ENCODE measurements at regions not wholly inside any gene's neighbourhood (a gene's known extent, or its start where the extent isn't known, plus 50 kb on each side); places are given as distances from the start of the nearest gene placed in this dataset.

DNA sequence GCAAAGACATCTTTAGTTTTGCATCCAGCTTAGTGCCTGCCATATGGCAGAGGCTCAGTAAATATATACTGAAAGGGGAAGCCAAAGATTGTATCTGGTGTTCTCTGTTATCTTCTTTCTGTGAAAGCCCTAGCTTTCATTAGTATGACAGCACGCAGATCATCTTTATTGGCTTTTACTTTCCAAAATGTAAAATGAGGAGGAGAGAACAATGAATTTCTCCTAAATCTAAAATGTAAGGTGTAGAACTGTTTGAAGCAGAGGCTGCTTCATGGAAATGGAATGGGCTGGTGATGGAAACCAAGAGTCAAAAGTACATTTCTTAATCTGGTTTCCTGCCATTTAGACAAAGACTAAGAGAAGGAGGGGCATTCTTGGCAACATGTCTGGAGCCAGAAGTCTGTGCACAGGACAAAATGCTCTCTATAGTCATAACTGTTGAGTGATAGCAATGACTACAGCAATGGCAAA, 1029.9 kb upstream of the PIK3C3 start:
- DNase-seq (ENCODE audit: low read depth, low spot score) = no peak
- no peak overlapping the region for H3K9ac ChIP-seq (ENCODE audit: insufficient read length, low read depth)
- H3K36me3 ChIP-seq (ENCODE audit: insufficient read depth, insufficient read length, low read length) = no peaks in the 10 kb centered on the region
- H3K4me1 ChIP-seq (ENCODE audit: insufficient read depth, insufficient read length) = no peaks in the 10 kb centered on the region
- no peaks in the 10 kb centered on the region for H3K27me3 ChIP-seq (ENCODE audit: insufficient read depth, insufficient read length)
- no peaks in the 10 kb centered on the region for H3K9me3 ChIP-seq (ENCODE audit: insufficient read depth, low read length)
- TF ChIP-seq YY1 (IDR thresholded peaks at IDR 0.05; ENCODE audit: insufficient read depth, insufficient read length) (no peak), ZNF274 (IDR thresholded peaks at IDR 0.05; ENCODE audit: low read depth, low read length) (no peak), SUZ12 (IDR thresholded peaks at IDR 0.05; ENCODE audit: extremely low read depth, insufficient read depth, insufficient read length) (no peak)
- no peak overlapping the region for H3K4me3 ChIP-seq (ENCODE audit: insufficient read length, low read depth)

DNA sequence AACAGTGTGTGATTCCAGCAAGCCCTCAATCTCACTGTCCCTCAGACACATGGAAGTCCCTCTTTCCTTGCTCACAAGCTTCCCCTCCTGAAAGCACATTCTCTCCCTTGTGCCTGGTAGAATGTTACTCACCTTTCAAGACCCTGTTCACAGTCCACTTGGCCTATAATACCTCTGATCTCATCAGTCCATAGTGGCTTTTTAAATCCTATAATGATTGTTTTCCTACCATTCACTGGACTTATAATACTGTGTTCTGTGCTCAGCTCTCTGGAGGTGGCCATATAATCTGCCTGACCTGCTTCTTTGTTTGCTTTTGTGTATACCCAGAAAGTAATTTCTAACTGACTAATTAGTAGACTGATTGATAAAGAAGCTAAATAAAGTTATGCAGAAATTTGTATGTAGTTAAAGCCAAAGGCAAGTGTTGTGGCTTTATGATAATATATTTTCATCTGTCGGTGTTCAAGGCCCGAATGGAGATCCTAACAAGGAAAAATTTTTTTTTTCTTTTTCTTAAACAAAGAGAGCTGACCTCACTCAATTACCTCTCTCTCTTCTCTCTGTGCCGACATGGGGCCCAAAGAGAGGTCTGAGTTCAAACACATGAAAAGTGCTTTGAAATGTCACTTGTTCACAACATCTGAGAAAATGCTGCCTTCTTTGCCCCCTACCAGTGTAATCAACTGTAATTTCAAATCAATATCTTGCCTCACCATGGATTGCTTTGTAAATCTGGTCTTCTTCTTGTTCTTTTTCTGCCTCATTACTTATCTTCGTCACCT, 1033.0 kb upstream of the PIK3C3 start:
- DNase-seq (ENCODE audit: low read depth, low spot score) = no peak

DNA sequence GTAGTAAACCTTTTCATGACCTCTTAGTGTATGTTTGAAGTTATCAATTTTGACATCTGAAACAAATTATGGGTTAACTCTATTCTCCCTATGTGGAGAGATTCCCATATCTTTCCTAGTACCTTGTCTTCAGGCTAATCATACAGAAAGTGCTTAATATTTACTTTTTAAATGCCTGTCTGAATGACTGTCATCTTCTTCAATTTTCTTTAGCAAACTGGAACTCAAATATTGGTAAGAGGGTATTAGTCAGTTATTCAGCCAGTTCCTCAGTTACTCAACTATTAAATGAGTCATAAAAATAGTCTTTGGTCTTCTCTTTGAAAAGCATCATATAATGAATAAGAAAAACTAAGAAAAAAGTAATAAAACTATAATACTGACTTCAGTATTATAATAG, 1038.0 kb upstream of the PIK3C3 start:
- DNase-seq (ENCODE audit: low read depth, low spot score) = no peak
- no peak overlapping the region for H3K9ac ChIP-seq (ENCODE audit: insufficient read length, low read depth)
- H3K36me3 ChIP-seq (ENCODE audit: insufficient read depth, insufficient read length, low read length) = no peaks in the 10 kb centered on the region
- H3K4me3 ChIP-seq (ENCODE audit: insufficient read length, low read depth) = no peak overlapping the region
- H3K27me3 ChIP-seq (ENCODE audit: insufficient read depth, insufficient read length) = no peaks in the 10 kb centered on the region
- no peak for TF ChIP-seq ZNF274 (IDR thresholded peaks at IDR 0.05; ENCODE audit: low read depth, low read length)
- no peak for TF ChIP-seq SUZ12 (IDR thresholded peaks at IDR 0.05; ENCODE audit: extremely low read depth, insufficient read depth, insufficient read length)
- TF ChIP-seq YY1 (IDR thresholded peaks at IDR 0.05; ENCODE audit: insufficient read depth, insufficient read length) = no peak
- H3K4me1 ChIP-seq (ENCODE audit: insufficient read depth, insufficient read length) = no peaks in the 10 kb centered on the region
- no peaks in the 10 kb centered on the region for H3K9me3 ChIP-seq (ENCODE audit: insufficient read depth, low read length)

More for the DNA sequence above, 1033.0 kb upstream of the PIK3C3 start:
- Histone ChIP-seq H3K9me3 (ENCODE audit: insufficient read depth, low read length) (no peaks in the 10 kb centered on the region), H3K27me3 (ENCODE audit: insufficient read depth, insufficient read length) (no peaks in the 10 kb centered on the region), H3K4me3 (ENCODE audit: insufficient read length, low read depth) (no peak overlapping the region), H3K4me1 (ENCODE audit: insufficient read depth, insufficient read length) (no peaks in the 10 kb centered on the region), H3K36me3 (ENCODE audit: insufficient read depth, insufficient read length, low read length) (no peaks in the 10 kb centered on the region), H3K9ac (ENCODE audit: insufficient read length, low read depth) (no peak overlapping the region)
- TF ChIP-seq YY1 (IDR thresholded peaks at IDR 0.05; ENCODE audit: insufficient read depth, insufficient read length) (no peak), SUZ12 (IDR thresholded peaks at IDR 0.05; ENCODE audit: extremely low read depth, insufficient read depth, insufficient read length) (no peak), ZNF274 (IDR thresholded peaks at IDR 0.05; ENCODE audit: low read depth, low read length) (no peak)

DNA sequence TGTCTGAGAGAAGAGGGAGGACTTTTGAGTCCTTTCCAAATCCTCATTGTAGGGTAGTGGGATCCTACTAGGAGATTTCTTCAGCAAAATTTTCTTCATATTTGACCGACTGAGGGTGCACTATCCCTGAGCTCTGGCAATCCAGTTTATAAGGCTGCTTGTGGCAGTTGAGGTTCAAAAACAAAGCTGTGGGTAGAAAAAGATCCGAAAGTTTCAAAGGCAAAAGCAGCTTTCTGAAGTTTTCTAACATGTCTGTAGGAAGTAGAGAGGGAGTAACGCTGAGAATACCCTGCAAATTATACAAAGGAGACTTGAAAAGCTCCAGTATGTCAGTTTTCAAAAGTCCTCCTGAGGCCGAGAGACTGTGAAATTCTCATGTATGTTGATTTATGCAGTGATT, 1039.3 kb upstream of the PIK3C3 start:
- Histone ChIP-seq H3K9ac (ENCODE audit: insufficient read length, low read depth) (no peak overlapping the region), H3K4me3 (ENCODE audit: insufficient read length, low read depth) (no peak overlapping the region), H3K9me3 (ENCODE audit: insufficient read depth, low read length) (no peaks in the 10 kb centered on the region), H3K27me3 (ENCODE audit: insufficient read depth, insufficient read length) (no peaks in the 10 kb centered on the region), H3K4me1 (ENCODE audit: insufficient read depth, insufficient read length) (no peaks in the 10 kb centered on the region), H3K36me3 (ENCODE audit: insufficient read depth, insufficient read length, low read length) (no peaks in the 10 kb centered on the region)
- DNase-seq (ENCODE audit: low read depth, low spot score) = no peak
- no peak for TF ChIP-seq YY1 (IDR thresholded peaks at IDR 0.05; ENCODE audit: insufficient read depth, insufficient read length)
- no peak for TF ChIP-seq ZNF274 (IDR thresholded peaks at IDR 0.05; ENCODE audit: low read depth, low read length)
- TF ChIP-seq SUZ12 (IDR thresholded peaks at IDR 0.05; ENCODE audit: extremely low read depth, insufficient read depth, insufficient read length) = no peak

DNA sequence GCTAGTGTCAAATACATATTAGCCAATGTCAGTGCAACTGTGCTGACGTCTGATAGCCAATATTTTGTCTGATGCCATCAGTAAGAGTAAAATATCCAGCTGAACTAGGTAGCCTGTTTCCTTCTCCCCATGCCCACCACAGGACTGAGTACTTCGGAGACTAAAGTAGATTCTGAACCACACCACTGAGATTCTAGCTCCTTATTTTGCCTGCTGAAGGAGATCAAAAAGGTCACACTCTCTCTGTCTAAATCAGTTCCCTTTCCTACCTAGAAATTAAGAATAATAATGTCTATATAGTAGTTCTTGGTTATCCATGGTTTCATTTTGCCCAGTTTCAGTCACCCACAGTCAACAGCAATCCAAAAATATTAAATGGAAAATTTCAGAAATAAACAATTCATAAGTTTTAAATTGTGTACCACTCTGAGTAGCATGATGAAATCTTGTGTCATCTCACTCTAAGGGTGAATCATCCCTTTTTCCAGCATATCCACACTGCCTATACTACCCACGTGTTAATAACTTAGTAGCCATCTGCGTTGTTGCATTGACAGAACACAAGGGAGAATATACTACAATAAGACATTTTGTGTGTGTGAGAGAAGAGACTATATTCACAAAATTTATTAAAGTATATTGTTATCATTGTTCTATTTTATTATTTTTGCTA, 1043.3 kb upstream of the PIK3C3 start:
- no peak overlapping the region for H3K4me3 ChIP-seq (ENCODE audit: insufficient read length, low read depth)
- H3K36me3 ChIP-seq (ENCODE audit: insufficient read depth, insufficient read length, low read length) = no peaks in the 10 kb centered on the region
- H3K9me3 ChIP-seq (ENCODE audit: insufficient read depth, low read length) = no peaks in the 10 kb centered on the region
- no peaks in the 10 kb centered on the region for H3K27me3 ChIP-seq (ENCODE audit: insufficient read depth, insufficient read length)
- no peak for DNase-seq (ENCODE audit: low read depth, low spot score)
- no peak for TF ChIP-seq ZNF274 (IDR thresholded peaks at IDR 0.05; ENCODE audit: low read depth, low read length)
- TF ChIP-seq YY1 (IDR thresholded peaks at IDR 0.05; ENCODE audit: insufficient read depth, insufficient read length) = no peak
- TF ChIP-seq SUZ12 (IDR thresholded peaks at IDR 0.05; ENCODE audit: extremely low read depth, insufficient read depth, insufficient read length) = no peak
- no peaks in the 10 kb centered on the region for H3K4me1 ChIP-seq (ENCODE audit: insufficient read depth, insufficient read length)
- H3K9ac ChIP-seq (ENCODE audit: insufficient read length, low read depth) = no peak overlapping the region

DNA sequence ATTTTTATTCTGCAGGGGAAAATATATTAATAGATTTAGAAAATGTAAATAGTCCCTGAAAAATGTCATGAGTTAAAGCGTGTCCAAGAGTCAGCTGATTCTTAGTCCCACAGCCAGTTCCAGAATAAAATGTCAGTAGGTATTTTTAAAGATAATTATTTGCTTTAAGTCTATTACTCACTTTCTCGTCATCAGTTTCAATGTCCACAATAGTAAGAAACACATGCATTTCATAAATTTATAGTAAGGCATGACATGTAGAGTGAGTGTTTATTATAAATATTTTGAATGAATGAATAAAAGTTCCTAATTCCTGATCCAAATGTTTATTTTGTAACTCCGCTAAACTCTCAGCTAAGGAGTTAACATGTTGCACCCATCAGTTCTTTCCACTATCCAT, 1044.0 kb upstream of the PIK3C3 start:
- Histone ChIP-seq H3K27me3 (ENCODE audit: insufficient read depth, insufficient read length) (no peaks in the 10 kb centered on the region), H3K36me3 (ENCODE audit: insufficient read depth, insufficient read length, low read length) (no peaks in the 10 kb centered on the region), H3K4me1 (ENCODE audit: insufficient read depth, insufficient read length) (no peaks in the 10 kb centered on the region), H3K9ac (ENCODE audit: insufficient read length, low read depth) (no peak overlapping the region), H3K4me3 (ENCODE audit: insufficient read length, low read depth) (no peak overlapping the region), H3K9me3 (ENCODE audit: insufficient read depth, low read length) (no peaks in the 10 kb centered on the region)
- TF ChIP-seq ZNF274 (IDR thresholded peaks at IDR 0.05; ENCODE audit: low read depth, low read length) (no peak), SUZ12 (IDR thresholded peaks at IDR 0.05; ENCODE audit: extremely low read depth, insufficient read depth, insufficient read length) (no peak), YY1 (IDR thresholded peaks at IDR 0.05; ENCODE audit: insufficient read depth, insufficient read length) (no peak)
- no peak for DNase-seq (ENCODE audit: low read depth, low spot score)

DNA sequence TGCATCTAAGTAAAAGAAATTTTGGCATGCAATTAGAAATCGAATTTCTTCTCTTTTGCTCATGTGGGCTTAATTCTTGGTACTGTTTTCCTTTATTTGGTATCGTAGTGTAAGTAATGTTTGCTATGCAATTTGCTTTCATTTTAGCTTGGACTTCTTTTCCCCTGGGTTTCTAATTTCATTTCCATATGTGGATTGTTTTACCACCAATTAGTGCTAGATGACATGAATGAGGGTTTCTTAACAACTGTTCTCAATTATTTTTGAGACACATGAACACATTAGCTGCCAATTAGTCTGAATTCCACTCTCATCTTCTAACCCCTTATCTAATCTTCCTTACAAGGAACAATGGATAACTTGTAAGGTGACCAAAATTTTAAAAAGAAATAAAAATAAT, 1047.2 kb upstream of the PIK3C3 start:
- no peak for DNase-seq (ENCODE audit: low read depth, low spot score)
- Histone ChIP-seq H3K9ac (ENCODE audit: insufficient read length, low read depth) (no peak overlapping the region), H3K9me3 (ENCODE audit: insufficient read depth, low read length) (no peaks in the 10 kb centered on the region), H3K4me3 (ENCODE audit: insufficient read length, low read depth) (no peak overlapping the region), H3K4me1 (ENCODE audit: insufficient read depth, insufficient read length) (no peaks in the 10 kb centered on the region), H3K27me3 (ENCODE audit: insufficient read depth, insufficient read length) (no peaks in the 10 kb centered on the region), H3K36me3 (ENCODE audit: insufficient read depth, insufficient read length, low read length) (no peaks in the 10 kb centered on the region)
- TF ChIP-seq YY1 (IDR thresholded peaks at IDR 0.05; ENCODE audit: insufficient read depth, insufficient read length) (no peak), SUZ12 (IDR thresholded peaks at IDR 0.05; ENCODE audit: extremely low read depth, insufficient read depth, insufficient read length) (no peak), ZNF274 (IDR thresholded peaks at IDR 0.05; ENCODE audit: low read depth, low read length) (no peak)

Data from NT2/D1 (cell line).